K562 (cell line): ENCODE measurements at regions not wholly inside any gene's neighbourhood (a gene's known extent, or its start where the extent isn't known, plus 50 kb on each side); places are given as distances from the start of the nearest gene placed in this dataset.
A peak's percentile ranks its signal among the peaks of the same experiment; 100 is the strongest.

ENCODE experiments used
- ATAC-seq: fragments of 200-7000 bp; cut with Tn5 transposase; 3 replicates; pipeline ENCODE4 v1.9.1; 2020; ENCODE audit warnings: moderate library complexity
- BruUV-seq: library from RNA; stranded (reverse); fragments of 400-500 nt; replicated peaks from 2 replicates; lab custom pipeline; 2021; lab: Mats Ljungman, UMichigan
- CTCF ChIA-PET: fragments of 300-600 bp; formaldehyde crosslinking; extraction: SDS; loops from one replicate; lab custom pipeline; 2021; ENCODE audit warnings: low intra/inter-chr PET ratio; lab: Yijun Ruan, JAX
- POLR2A ChIA-PET: fragments of 300-600, 350-650 bp; sonication (Branson Sonifier 250); formaldehyde crosslinking; extraction: SDS; loops from one replicate; lab custom pipeline; 2021; ENCODE audit warnings: antibody characterized with exemption, inconsistent platforms; lab: Yijun Ruan, JAX
- DNase-seq, 4 experiments: peaks; one replicate each; pipeline versions ENCODE4 v3.0.0 to v3.0.0-alpha.2; 2011 to 2018; ENCODE audit warnings: low spot score in 3 of 4, mixed read lengths in 3 of 4; ENCODE audit errors: extremely low read depth in 1 of 4
- FAIRE-seq: peaks from 2 replicates; lab custom pipeline; 2011; peaks lifted over from hg19 to GRCh38; lab: Jason Lieb, UNC
- H2AFZ ChIP-seq: 2 replicates; pipeline ENCODE4 v1.6.0; 2011; ENCODE audit warnings: low read depth, low read length, control low read depth, inconsistent platforms
- H3K27ac ChIP-seq: fragments of 200-600 bp; 3 replicates; pipeline ENCODE4 v1.8.0; 2011; ENCODE audit warnings: low read depth, mild to moderate bottlenecking, control low read depth, inconsistent platforms, low read length, moderate library complexity, mixed read lengths; ENCODE audit errors: extremely low read depth
- H3K27me3 ChIP-seq, 2 experiments: fragments of 300-600 bp in 1 of 2; 2 replicates in 1 of 2; 3 replicates in 1 of 2; pipeline versions ENCODE4 v1.6.0 to v1.8.0; 2011; ENCODE audit warnings: inconsistent platforms in 2 of 2, low read length in 2 of 2, mild to moderate bottlenecking in 1 of 2, mixed read lengths in 1 of 2, moderate library complexity in 1 of 2; ENCODE audit not compliant: control insufficient read depth in 2 of 2, insufficient read depth in 2 of 2
- H3K36me3 ChIP-seq: fragments of 300-600 bp; 3 replicates; pipeline ENCODE4 v1.8.0; 2011; ENCODE audit warnings: mild to moderate bottlenecking, low read length, inconsistent platforms; ENCODE audit not compliant: control insufficient read depth, insufficient read depth
- H3K4me1 ChIP-seq, 2 experiments: fragments of 200-600 bp in 1 of 2; replicated peaks in 1 of 2; 2 replicates in 1 of 2; 3 replicates in 1 of 2; pipeline versions ENCODE4 v1.5.1 to v1.8.0; 2011; ENCODE audit warnings: inconsistent platforms in 2 of 2, low read length in 2 of 2, mild to moderate bottlenecking in 1 of 2, mixed read lengths in 1 of 2, moderate library complexity in 1 of 2; ENCODE audit not compliant: control insufficient read depth in 2 of 2, insufficient read depth in 2 of 2
- H3K4me2 ChIP-seq: 2 replicates; pipeline ENCODE4 v1.6.1; 2011; ENCODE audit warnings: low read length, control low read depth, inconsistent platforms, mixed read lengths; ENCODE audit not compliant: insufficient read depth
- H3K4me3 ChIP-seq: fragments of 200-600 bp; sonication (generic), shearing (Covaris generic); 2 replicates; pipeline ENCODE4 v1.5.1; 2016; ENCODE audit warnings: control low read depth, inconsistent platforms
- H3K79me2 ChIP-seq: fragments of 200-600 bp; 3 replicates; pipeline ENCODE4 v1.8.0; 2011; ENCODE audit warnings: low read length, inconsistent platforms; ENCODE audit not compliant: control insufficient read depth, insufficient read depth
- H3K9ac ChIP-seq, 2 experiments: 2 replicates each; pipeline versions ENCODE4 v1.6.0 to v1.6.1; 2011; ENCODE audit warnings: low read depth in 2 of 2, low read length in 2 of 2, control low read depth in 1 of 2, inconsistent platforms in 1 of 2, mild to moderate bottlenecking in 1 of 2, mixed read lengths in 1 of 2; ENCODE audit not compliant: insufficient read depth in 1 of 2
- H3K9me1 ChIP-seq: one replicate; pipeline ENCODE4 v1.6.0; 2011; ENCODE audit warnings: inconsistent platforms, mild to moderate bottlenecking, low read length, moderate library complexity; ENCODE audit not compliant: control insufficient read depth, insufficient read depth
- H3K9me3 ChIP-seq: replicated peaks from 2 replicates; pipeline ENCODE4 v1.5.1; 2011; ENCODE audit warnings: low read depth, low read length, inconsistent platforms; ENCODE audit not compliant: control insufficient read depth, insufficient read depth
- H4K20me1 ChIP-seq: replicated peaks from 2 replicates; pipeline ENCODE4 v1.6.1; 2011; ENCODE audit warnings: low read length, inconsistent platforms, mixed read lengths; ENCODE audit not compliant: control insufficient read depth, insufficient read depth
- FOXJ3 ChIP-seq: sonication (generic); formaldehyde crosslinking; IDR thresholded peaks from 2 replicates; pipeline ENCODE4 v1.4.0; 2020; ENCODE audit warnings: mild to moderate bottlenecking, missing genetic modification reagents
- GABPB2 ChIP-seq: fragments of 250-450 bp; sonication (Bioruptor Pico); conservative IDR thresholded peaks from 2 replicates; pipeline ENCODE4 v1.5.1; 2021; ENCODE audit warnings: mild to moderate bottlenecking
- HDGF ChIP-seq: fragments of 450-650 bp; IDR thresholded peaks from 2 replicates; pipeline ENCODE4 v1.6.1; 2016
- NFXL1 ChIP-seq: fragments of 450-650 bp; formaldehyde crosslinking; IDR thresholded peaks from 2 replicates; pipeline ENCODE4 v1.4.0; 2021; ENCODE audit warnings: mild to moderate bottlenecking
- SMAD4 ChIP-seq: fragments of 250-450 bp; sonication (Bioruptor Pico); conservative IDR thresholded peaks from 2 replicates; pipeline ENCODE4 v1.8.0; 2021; ENCODE audit warnings: inconsistent platforms, mild to moderate bottlenecking, moderate library complexity
- SPI1 ChIP-seq: IDR thresholded peaks from 2 replicates; pipeline ENCODE4 v1.6.1; 2011; ENCODE audit warnings: low read depth, low read length, control low read depth, borderline replicate concordance
- XRCC4 ChIP-seq: IDR thresholded peaks from one replicate; pipeline ENCODE4 v1.6.1; 2011; ENCODE audit not compliant: insufficient read depth, insufficient read length; ENCODE audit errors: extremely low read depth
- ZNF232 ChIP-seq: sonication (generic); formaldehyde crosslinking; IDR thresholded peaks from 2 replicates; pipeline ENCODE4 v1.8.0; 2022; ENCODE audit warnings: mild to moderate bottlenecking, missing genetic modification reagents
- WGBS: fragments of 100-300 bp; shearing (Covaris generic); methylation state at CpG from one replicate; pipeline ENCODE4 v1.1.6; 2016; ENCODE audit warnings: low coverage, mixed read lengths; ENCODE audit not compliant: insufficient coverage; ENCODE audit errors: missing lambda C conversion rate; 5-methylcytosine and 5-hydroxymethylcytosine counted together
- in situ Hi-C: fragments of 300-500 bp; cut with MboI; formaldehyde crosslinking; loops from 4 replicates; pipeline ENCODE4 v1.15.0; 2018; ENCODE audit warnings: inconsistent platforms, mixed read lengths
- intact Hi-C: fragments of 100-400 bp; cut with micrococcal nuclease; formaldehyde crosslinking; loops from 2 replicates; pipeline ENCODE4 v1.14.2; 2022
- TF ChIP-seq, protein P1 (sequence below), 2 experiments: IDR thresholded peaks; 2 replicates each; pipeline ENCODE4 v1.6.1; 2012; ENCODE audit warnings: improper control_type of control experiment in 2 of 2, low read depth in 2 of 2, low read length in 2 of 2, borderline replicate concordance in 1 of 2
- TF ChIP-seq, protein P2 (sequence below): fragments of 450-650 bp; formaldehyde crosslinking; IDR thresholded peaks from 2 replicates; pipeline ENCODE4 v1.4.0; 2020; ENCODE audit warnings: mild to moderate bottlenecking, mixed read lengths
- TF ChIP-seq, protein P3 (sequence below), 2 experiments: fragments of 450-650 bp; IDR thresholded peaks; 2 replicates each; pipeline ENCODE4 v1.6.1; 2016; ENCODE audit warnings: mild to moderate bottlenecking in 2 of 2, borderline replicate concordance in 1 of 2, low read depth in 1 of 2, moderate library complexity in 1 of 2

DNA sequence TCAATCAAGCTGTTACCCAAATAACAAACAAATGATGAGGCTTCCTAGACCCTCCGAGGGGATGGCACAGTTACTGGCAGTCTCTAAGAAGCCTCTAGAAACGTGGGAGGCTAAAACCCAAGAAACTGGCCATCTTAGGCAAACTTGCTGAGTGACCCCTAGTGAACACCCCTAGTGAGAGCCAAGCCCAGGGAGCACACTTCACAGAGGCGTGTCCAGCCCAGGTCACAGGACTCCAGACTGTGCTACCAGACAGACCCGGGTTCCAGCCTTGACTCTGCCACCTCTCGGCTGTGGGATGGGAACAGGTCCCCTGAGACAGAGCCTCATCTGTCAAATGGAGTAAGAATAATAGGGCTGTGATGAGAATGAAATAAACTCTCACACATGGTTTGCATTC is 83.5 kb upstream of the ASAP2 start:
- H3K9ac ChIP-seq, result no peak overlapping the region
- no TSS peak for BruUV-seq
- no peak for TF ChIP-seq ZNF232 (CRISPR knock-in tag)
- no peak for TF ChIP-seq HDGF
- no peak for TF ChIP-seq SPI1
- TF ChIP-seq, protein P1, sequence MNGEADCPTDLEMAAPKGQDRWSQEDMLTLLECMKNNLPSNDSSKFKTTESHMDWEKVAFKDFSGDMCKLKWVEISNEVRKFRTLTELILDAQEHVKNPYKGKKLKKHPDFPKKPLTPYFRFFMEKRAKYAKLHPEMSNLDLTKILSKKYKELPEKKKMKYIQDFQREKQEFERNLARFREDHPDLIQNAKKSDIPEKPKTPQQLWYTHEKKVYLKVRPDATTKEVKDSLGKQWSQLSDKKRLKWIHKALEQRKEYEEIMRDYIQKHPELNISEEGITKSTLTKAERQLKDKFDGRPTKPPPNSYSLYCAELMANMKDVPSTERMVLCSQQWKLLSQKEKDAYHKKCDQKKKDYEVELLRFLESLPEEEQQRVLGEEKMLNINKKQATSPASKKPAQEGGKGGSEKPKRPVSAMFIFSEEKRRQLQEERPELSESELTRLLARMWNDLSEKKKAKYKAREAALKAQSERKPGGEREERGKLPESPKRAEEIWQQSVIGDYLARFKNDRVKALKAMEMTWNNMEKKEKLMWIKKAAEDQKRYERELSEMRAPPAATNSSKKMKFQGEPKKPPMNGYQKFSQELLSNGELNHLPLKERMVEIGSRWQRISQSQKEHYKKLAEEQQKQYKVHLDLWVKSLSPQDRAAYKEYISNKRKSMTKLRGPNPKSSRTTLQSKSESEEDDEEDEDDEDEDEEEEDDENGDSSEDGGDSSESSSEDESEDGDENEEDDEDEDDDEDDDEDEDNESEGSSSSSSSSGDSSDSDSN (IDR thresholded peaks at IDR 0.05; ENCODE audit: borderline replicate concordance in 1 of 2, low read depth in 2 of 2, low read length in 2 of 2), result no peak
- TF ChIP-seq XRCC4, result no peak
- TF ChIP-seq, protein P2, sequence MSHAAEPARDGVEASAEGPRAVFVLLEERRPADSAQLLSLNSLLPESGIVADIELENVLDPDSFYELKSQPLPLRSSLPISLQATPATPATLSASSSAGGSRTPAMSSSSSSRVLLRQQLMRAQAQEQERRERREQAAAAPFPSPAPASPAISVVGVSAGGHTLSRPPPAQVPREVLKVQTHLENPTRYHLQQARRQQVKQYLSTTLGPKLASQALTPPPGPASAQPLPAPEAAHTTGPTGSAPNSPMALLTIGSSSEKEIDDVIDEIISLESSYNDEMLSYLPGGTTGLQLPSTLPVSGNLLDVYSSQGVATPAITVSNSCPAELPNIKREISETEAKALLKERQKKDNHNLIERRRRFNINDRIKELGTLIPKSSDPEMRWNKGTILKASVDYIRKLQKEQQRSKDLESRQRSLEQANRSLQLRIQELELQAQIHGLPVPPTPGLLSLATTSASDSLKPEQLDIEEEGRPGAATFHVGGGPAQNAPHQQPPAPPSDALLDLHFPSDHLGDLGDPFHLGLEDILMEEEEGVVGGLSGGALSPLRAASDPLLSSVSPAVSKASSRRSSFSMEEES, result no peak
- TF ChIP-seq FOXJ3 (CRISPR knock-in tag), result no peak
- no peak for TF ChIP-seq SMAD4 (CRISPR knock-in tag)
- TF ChIP-seq NFXL1 (CRISPR knock-in tag), result no peak
- no peak for TF ChIP-seq GABPB2
- TF ChIP-seq, protein P3, sequence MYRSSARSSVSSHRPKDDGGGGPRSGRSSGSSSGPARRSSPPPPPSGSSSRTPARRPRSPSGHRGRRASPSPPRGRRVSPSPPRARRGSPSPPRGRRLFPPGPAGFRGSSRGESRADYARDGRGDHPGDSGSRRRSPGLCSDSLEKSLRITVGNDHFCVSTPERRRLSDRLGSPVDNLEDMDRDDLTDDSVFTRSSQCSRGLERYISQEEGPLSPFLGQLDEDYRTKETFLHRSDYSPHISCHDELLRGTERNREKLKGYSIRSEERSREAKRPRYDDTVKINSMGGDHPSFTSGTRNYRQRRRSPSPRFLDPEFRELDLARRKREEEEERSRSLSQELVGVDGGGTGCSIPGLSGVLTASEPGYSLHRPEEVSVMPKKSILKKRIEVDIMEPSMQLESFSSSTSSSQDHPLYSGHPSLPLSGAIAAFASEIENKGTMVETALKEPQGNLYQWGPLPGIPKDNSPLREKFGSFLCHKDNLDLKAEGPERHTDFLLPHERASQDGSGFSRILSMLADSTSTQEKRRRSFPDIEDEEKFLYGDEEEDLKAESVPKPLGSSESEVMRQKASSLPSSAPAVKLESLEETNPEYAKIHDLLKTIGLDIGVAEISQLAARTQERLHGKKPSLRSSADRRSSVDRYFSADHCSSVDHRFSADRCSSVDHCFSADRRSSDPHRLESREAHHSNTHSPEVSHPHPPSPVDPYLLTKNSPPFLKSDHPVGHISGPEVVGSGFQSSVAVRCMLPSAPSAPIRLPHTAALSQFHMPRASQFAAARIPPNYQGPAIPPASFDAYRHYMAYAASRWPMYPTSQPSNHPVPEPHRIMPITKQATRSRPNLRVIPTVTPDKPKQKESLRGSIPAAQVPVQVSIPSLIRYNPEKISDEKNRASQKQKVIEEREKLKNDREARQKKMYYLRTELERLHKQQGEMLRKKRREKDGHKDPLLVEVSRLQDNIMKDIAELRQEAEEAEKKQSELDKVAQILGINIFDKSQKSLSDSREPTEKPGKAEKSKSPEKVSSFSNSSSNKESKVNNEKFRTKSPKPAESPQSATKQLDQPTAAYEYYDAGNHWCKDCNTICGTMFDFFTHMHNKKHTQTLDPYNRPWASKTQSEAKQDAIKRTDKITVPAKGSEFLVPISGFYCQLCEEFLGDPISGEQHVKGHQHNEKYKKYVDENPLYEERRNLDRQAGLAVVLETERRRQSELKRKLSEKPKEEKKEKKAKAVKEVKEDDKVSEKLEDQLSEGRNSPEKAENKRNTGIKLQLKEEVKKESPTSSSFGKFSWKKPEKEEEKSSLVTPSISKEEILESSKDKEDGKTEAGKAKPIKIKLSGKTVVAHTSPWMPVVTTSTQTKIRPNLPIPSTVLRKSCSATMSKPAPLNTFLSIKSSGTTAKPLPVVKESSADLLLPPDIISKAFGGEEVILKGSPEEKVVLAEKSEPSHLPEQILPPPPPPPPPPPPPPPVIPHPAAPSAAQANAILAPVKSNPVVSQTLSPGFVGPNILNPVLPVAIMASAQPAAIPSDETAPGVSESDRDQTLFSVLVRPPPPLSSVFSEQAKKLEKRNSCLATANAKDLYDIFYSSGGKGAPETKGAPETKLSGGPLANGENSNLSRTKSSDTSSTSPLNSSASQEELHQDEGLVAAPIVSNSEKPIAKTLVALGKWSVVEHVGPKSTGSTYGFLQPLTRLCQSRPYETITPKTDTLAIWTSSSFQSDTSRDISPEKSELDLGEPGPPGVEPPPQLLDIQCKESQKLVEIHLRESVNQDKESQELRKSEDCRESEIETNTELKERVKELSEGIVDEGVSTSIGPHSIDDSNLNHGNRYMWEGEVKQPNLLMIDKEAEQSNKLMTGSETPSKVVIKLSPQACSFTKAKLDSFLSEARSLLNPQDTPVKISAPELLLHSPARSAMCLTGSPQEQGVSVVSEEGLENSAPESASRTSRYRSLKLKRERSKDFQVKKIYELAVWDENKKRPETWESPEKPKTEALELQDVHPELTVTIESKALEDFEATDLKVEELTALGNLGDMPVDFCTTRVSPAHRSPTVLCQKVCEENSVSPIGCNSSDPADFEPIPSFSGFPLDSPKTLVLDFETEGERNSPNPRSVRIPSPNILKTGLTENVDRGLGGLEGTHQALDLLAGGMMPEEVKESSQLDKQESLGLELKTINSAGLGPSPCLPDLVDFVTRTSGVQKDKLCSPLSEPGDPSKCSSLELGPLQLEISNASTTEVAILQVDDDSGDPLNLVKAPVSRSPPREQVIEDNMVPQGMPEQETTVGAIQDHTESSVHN (IDR thresholded peaks at IDR 0.05; ENCODE audit: borderline replicate concordance in 1 of 2, low read depth in 1 of 2), result no peak

More for the DNA sequence above, 83.5 kb upstream of the ASAP2 start:
- Histone ChIP-seq H3K79me2 (no peaks in the 10 kb centered on the region), H4K20me1 (no peaks in the 10 kb centered on the region), H3K27me3 (no peaks in the 10 kb centered on the region), H2AFZ (no peak overlapping the region), H3K4me3 (no peak overlapping the region), H3K36me3 (no peaks in the 10 kb centered on the region), H3K27ac (no peak overlapping the region), H3K4me1 (no peaks in the 10 kb centered on the region; a peak in 1 of 5 replicates), H3K9me1 (no peaks in the 10 kb centered on the region), H3K4me2 (no peak overlapping the region), H3K9me3 (0 out of 2 replicates have a peak, but pooled peaks cover 2% of the 10 kb centered on the region)
- ChIA-PET POLR2A (no interaction called here), CTCF (no interaction called here)
- ATAC-seq (peak; percentile 56; the same call in 2 of the 3 replicates), DNase-seq (no peak), FAIRE-seq (no peak)
- in situ Hi-C loops (no loop called here), intact Hi-C loops (no loop called here)
- 16% methylated on average over 5 of the region's 5 CpGs for WGBS
